ENCODE measurements at regions not wholly inside any gene's neighbourhood (a gene's known extent, or its start where the extent isn't known, plus 50 kb on each side); places are given as distances from the start of the nearest gene placed in this dataset.
"Not testable (repeated sequence)": the region's sequence is repeated elsewhere in the genome, so short reads cannot be mapped to it uniquely, and the experiment has no call there.

DNA sequence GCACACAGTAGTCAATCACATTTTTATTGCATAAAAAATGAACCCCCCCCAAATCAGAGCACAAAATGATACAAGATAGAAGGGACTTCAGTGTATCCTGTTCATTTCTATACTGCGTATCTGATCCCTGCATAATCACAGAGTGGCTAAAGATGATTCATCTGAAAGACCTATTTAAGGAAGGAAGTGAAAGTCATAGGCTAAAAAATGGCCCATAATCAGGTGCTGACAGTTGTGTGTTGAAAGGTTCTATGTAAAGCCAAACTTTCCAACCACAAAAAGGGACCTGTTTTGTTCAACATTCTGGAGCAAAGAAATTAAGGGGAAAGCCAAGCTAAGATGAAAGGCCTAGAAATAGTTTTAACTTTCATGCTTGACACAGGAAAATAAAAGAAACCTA, 147.8 kb upstream of the ATP2B1 start:
- DNase-seq (ENCODE audit: low read depth): no peak

DNA sequence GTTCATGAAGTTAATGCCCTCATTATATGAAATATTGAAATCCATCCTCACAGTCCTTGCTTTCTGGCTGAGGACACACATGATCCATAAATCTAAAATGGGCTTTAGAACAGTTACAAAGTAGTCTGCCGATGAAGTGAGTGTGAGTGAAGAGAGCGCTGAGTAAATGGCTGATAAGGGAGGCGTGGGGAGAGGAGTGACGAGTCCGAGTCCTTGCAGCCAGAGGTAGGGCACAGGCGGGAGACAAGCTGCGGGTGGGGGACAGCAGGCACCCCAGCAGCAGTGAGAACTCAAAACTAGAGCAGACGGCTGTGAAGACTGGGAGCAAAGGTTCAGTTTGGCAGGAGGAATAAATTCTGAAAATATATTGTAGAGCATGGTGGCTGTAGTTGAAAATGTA, 140.1 kb upstream of the ATP2B1 start:
- DNase-seq (ENCODE audit: low read depth): no peak

DNA sequence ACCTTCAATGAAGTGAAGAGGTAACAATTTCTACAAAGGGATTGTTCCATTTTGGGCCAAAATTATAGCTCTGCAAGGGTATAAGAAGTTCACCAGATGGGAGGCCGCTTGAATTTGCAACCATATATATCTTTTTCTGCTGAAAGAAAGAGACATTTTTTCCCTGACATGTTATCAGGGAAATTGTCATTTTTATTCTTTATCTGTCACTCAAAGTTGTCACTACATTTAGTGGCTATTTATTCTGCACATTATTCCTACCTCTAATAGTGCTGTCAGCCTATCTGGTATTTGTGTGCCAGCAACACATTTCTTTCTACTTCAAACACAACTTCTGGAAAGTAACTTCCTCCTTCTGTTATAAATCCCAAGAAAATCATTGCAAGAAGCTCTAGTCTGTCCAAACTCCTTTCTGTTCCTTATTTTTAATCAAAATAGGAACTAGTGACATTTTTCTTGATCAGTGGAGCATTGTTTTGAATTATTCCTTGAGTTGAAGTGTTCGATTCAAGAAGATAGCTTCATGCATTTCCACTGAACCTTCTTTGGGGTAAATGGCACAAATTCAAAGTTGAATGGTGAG, 137.9 kb upstream of the ATP2B1 start:
- no peak for DNase-seq (ENCODE audit: low read depth)

DNA sequence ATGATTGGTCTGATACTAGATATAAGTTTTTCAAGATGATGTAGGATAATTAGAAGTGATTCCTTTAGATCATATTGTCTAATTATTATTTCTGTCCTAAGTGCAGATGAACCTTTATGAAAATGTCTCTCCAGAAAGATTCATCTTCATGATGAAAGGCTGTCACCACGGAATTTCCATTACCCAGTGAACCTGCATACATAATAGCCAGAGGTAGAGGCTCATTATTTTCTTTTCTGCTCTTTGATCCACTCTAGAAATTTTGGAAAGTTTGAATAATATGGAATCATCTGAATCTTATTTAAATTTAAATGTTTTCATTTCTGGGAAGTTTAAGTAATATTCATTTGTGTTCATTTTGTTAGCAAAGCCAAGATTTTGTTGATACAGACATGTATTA, 137.1 kb upstream of the ATP2B1 start:
- no peak for DNase-seq (ENCODE audit: low read depth)

DNA sequence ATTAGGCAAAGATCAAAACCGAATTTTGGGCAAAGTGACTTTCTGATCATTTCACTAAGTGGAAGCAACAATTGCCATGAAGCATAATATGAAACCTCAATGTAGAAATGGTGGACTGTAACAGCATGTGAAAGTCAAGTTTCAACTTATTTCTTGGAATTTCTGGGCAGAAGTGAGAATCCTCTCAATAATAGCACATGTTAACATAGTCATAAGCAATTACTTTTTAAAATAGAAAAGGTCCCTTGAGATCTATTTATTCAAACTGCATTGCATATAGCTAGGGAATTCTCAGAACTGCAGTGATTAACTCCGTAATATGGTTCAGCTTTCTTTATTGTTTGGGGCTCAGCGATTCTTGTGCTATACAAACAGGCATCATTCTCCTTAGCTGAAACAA, 136.7 kb upstream of the ATP2B1 start:
- no peak for DNase-seq (ENCODE audit: low read depth)

DNA sequence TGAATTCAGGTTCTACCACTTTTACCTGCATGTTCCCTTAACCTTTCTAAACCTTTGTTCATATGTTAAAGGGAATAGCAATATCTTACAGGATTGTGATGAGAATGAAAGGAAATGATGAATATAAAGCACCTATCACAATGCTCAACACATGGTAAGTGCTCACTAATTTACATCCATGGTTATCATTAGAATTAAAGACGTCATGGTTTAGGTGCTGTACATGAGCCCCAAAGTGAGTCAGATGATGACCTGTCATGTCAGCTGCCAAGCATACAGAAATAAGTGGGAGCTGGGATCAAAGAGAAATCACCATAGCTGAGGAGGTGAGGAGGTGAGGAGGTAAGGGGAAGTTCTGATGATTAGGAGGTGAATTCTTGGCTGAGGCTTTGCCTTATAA, 135.9 kb upstream of the ATP2B1 start:
- DNase-seq (ENCODE audit: low read depth): no peak

DNA sequence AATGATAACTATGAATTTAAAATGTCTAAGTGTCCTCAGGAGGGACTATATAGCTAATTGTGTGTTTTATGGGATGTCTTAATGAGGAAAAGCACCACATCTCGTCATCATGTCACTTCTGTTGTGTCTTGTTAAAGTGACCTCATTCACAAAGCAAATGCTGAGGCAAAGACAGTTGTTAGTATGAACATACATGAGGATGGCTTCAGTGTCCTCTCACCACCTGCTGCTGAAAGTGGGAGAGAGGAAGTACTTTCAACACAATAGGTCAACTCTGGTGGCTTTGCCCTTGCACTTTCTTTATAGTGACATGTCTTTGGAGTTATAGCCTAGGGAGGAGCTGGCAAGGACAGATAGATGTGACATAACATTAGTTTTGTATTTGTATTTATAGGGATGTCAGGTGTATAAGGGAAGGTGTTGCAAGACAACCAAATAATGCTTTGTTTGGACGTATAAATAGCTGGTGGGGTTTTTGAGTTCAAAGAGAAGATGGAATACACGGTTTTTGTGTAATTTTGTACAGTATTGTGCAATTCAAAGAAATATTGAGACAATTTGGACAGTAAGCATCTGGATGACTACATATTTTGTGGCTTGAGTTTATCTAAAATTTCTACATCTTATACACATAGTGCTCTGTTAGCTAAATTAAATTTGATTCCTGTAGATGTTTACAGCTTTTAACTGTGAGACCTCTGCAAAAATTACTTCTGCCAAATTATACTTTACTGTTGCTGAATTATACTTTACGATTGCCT, 131.7 kb upstream of the ATP2B1 start:
- no peak for DNase-seq (ENCODE audit: low read depth)

DNA sequence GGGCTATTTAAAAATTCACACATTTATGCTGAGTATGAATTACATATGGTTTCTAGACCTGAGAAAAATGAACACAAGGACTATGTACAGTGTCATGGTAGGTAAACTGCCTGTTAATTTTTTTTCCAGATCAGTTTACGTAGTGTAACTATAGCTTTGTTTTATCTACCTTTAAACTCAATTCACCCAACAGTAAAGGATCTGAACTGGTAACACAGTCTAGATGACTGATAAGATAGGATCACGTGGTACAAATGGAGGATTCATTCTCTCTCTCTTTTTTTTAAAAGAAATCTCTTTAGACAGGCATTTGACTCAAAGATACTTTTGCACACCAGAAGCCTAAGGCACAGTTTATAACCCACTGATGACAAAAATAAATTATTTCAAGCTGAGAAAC, 130.8 kb upstream of the ATP2B1 start:
- DNase-seq (ENCODE audit: low read depth): no peak

DNA sequence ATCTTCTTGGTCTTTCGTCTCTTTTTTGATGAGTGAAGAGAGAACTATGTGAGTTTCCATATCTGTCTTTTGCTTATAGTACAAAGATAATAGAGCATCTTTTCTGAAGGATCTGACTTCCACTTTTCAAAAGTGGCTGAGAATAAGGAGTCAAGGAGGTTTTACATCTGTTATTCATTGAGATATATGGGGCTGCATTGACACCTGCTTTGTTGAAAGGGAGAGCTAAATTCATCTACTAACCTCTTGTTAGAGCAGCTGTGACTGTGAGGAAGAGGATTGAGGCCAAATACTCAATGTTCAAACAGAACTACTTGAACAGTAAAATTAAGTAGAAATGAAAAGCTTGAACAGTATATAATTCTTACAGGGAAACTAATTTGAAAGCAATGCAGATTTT, 130.2 kb upstream of the ATP2B1 start:
- no peak for DNase-seq (ENCODE audit: low read depth)

DNA sequence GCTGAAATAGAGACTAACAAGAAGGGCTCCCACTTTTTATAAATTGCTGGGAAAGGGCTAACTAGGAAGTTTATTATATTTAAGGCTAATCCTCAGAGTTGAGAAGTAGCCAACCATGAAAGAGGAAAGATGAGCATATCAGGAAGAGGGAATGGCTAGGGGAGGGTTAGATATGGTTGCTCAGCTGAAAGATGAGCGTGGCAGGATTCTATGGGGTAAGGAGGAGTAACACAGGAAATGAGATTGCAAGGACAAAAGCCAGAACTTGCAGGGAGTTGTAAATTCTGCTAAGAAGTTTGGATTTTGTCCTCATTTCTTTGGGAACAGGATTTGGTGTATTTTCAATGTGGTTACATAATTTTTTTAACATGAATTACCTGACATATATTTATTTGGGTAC, 127.4 kb upstream of the ATP2B1 start:
- DNase-seq (ENCODE audit: low read depth): no peak

DNA sequence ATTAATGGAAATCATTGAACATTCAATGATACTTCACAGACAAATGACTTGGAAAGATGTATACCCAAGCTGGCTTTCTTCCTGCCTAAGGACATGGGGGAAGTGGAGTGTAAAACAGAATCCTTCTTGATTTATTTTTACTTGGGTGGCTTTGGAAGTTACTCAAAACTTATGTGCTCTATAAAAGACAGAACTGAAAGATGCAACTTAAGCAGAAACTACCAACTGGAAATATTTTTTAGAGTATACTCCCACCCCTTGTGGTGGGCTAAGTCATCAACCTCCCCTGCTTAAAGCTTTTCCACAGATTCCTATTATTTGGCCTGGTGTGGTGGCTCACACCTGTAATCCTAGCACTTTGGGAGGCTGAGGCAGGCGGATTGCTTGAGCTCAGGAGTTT, 126.0 kb upstream of the ATP2B1 start:
- DNase-seq (ENCODE audit: low read depth): no peak

DNA sequence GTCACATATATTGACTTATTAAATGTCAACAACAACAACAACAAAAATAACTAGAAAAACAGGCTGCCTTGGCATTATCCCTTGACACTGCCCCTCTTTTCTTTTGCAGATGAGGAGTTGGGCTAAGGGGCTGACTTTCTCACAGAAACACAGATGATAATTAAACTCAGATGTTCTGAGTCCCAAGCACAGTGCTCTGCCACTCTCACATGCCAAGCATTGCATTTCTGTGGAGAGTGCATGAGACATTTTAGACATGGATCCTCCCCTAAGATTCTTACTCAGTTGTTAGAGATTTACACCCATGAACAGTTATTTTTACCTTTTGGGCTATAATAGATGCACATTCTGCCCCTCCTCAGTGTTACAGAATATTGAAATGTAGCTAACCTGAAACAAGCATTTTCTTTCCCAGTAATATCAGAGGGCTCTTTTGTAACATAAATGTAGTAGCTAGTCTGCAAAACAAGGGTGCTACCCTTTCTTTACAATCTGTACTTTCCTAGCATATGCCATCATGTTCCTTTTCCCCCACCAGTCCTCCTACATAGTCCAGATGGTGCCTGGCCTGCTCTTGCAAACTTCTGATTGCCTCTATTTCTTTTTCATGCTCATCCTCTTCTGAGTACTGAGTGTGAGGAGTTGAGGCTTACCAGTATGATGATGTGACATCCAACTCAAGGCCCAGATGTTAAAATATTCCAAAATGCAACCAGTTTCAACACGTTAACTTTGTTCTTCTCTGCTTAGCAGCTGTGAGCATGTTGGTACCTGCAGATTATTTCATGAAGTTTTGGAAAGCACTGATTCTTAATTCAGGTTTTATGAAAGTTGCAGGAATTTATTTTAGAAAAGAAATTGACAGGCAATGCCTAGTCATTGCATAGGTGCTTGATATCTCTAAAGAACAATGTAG, 125.0 kb upstream of the ATP2B1 start:
- no peak for DNase-seq (ENCODE audit: low read depth)

DNA sequence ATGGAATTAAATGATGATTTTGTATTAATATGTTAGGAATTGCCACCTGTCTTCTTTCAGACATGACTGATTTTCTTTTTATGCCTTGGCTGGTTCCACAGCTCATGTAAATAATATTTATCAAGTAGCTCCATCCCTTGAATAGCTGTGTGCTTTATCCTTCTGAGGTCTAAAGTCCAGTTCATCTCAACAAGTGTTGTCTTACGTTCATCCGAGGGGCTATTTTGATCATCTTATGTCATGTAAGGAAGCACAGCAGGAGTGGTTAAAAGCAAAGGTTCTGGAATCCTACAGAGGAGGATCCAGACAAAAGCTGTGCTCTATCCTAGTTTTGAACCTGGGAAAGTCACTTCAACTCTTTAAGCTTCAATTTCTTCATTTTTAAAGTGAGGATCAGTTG, 123.7 kb upstream of the ATP2B1 start:
- DNase-seq (ENCODE audit: low read depth): no peak

DNA sequence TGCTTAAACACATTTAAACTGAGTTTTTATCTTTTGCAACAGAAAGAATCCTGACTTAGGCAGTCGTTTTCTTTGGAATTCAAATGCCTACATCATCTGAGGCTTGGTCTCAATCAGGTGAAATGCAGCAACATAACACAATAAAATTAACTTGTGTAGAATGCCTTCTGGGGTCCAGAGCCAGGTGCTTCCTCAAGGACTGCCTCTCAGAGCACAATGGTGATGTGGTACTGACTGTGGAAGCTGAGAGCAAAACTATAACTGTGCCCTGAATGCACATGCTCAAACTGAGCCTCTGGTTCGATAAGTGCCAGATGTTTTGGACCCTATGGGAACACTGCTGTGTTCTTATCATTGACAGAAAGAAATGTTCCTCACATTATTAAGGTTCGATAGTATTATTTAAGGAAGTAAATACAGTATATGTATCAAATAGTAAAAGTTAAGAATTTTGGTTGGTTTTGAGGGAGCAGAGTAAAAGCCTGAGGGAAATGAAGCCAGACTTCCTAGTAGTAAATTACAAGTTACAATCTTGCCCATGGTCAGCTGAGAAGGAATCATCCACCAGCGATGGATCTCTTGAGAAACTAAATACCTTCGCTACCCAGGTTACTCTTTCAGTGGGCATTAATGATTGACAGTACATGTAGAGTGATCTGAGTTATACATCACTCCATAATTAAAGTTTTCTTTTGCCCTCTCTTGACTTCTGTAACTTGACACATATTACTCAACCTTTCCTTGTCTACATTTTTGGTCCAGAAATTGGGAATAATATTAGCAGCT, 122.9 kb upstream of the ATP2B1 start:
- no peak for DNase-seq (ENCODE audit: low read depth)

DNA sequence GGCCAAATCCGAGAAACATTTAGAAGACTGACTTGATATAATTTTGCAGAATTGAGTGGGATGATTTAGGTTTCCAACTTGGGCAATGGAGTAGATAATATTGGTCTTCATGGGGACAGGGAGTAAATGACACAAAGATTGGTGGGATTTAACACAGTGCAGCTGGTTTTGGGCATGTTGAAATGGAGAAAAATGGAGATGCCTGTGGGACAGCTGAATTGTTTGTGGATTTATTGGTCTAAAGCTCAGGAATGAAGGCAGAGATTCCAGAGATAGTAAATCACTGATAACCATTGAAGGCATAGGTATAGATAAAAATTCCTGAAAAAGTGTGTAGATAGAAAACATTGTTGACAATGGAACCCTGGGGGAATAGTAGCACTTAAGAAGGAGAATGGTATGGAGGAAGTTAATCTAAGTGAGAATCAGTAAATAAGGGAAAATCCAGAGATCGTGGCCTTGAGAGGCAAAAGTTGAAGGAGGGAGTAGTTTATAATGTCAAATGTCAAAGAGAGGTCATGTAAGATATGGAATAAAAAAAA, 120.9 kb upstream of the ATP2B1 start:
- no peak for DNase-seq (ENCODE audit: low read depth)

DNA sequence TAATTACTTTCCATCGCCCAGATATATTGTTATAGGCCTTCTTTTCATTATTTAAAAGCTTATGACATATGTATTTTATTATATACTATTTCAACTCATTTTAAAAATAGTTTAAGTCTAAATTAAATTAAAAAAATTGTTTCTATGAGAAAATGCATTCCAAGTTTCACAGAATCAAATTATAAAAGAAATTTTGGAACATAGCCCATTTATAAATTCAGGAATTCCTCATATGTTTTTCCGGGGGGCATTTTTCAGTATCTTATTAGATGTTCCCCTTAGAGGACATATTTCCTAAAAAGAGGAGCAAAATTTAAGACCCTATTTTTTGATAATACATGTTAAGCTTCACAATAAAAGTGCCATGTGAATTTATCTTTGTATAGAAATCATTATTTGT, 119.9 kb upstream of the ATP2B1 start:
- no peak for DNase-seq (ENCODE audit: low read depth)

DNA sequence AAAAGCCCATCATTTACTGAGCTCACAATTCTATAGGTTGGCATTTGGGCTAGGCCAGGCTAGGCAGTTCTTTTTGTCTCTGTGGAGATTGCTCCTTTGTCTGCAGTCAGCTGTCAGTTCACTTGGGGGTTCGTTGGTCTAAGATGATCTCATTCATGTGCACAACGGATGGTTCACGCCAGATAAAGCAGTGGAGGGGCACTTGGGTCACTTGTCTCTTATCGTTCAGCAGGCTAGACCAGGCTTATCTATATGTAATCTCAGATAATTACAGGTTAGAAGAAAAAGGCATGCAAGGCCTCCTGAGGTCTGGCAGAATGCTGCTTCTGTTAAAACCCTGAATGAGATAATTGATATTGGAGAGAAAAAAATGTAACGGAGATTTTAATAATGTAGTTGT, 119.0 kb upstream of the ATP2B1 start:
- no peak for DNase-seq (ENCODE audit: low read depth)

DNA sequence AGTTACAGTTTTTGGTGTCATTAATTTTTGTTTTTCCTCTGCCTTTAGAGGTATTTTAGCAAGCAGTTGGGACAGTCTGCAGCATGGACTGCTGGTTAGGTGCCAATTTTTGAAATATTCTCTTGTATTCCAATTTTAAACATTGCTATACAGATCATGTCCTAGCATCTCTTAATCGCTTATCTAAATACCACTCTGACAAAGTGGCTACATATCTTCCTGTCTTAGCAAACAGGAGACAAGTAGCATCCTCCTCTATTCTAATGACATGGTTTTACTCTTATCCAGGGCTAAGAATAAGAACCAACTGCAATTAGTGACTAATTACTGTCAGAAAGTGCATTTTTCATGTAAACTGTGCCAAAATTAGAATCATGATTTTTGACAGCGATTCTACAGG, 117.8 kb upstream of the ATP2B1 start:
- DNase-seq (ENCODE audit: low read depth): no peak

DNA sequence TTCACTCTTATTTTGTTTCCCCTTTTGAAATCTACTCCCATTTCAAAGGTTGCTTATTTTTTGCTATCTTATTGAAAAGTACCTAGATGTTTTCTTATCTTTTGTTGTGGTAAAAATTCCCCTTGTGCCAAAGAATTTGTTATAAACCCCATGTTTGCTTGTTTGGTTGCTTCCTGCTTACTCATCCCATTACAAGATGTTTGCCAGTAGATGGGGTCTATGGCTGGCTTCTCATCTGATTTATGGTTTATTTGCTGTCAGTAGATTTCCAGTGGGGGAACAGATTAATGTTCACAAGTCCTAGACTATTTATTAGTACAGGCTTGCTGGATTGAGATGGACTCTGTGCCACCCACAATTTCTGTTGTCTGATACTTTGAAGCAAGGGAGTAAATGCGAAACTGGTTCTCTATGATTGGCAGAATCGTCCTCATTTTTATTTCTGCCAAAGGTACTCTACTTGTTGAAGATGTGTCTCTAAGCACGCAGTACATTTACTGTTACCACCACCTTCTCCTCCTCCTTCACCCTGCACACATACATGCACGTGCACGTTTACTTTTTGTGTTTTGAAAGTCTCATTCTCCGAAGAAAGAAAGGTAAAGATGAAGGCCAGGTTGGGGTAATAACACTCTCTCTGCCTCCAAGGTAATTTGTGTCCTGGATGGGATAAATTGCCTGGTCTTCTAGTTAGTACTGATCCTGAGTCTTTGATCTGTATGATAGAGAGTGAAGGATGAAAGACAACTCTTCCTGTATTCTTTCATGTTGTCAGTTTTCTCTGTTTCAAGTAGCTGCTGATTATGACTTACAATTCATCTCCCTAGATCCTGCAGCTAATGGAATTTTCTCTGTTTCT, 117.2 kb upstream of the ATP2B1 start:
- DNase-seq (ENCODE audit: low read depth): no peak

DNA sequence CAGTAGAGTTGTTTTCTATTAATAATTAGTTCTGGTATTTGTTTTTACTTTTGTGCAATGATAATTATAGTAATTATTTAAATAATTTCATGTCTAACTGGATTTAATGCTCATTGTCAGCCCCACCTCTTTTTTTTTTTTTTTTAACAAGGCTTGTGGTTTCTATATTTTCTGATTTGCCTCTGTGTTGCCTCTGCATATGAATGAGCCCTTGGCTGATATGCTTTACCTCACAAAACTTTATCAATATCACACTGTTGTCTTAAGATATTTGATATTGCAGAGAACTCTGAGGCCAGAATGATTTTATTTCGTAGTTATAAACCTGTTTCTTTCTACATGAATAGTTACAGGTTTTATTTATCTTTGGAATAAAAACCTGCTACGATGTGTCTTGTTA, 116.2 kb upstream of the ATP2B1 start:
- no peak for DNase-seq (ENCODE audit: low read depth)

DNA sequence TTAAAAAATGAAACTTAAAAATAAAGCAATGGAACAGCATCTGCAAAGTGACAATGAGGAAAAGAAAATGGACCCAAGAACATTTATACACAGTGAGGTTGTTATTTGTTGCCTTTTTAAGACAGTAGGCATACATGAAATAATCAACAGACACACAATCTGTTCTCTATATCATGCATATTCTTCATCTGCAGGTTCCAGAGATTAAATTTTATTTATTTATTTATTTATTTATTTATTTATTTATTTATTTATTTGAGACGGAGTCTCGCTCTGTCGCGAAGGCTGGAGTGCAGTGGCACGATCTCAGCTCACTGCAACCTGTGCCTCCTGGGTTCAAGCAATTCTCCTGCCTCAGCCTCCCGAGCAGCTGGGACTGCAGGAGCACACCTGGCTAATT, 114.4 kb upstream of the ATP2B1 start:
- DNase-seq (ENCODE audit: low read depth): not testable (repeated sequence)
